OCI-LY7 (cell line): ENCODE measurements at regions not wholly inside any gene's neighbourhood (a gene's known extent, or its start where the extent isn't known, plus 50 kb on each side); places are given as distances from the start of the nearest gene placed in this dataset.
"Not testable (repeated sequence)": the region's sequence is repeated elsewhere in the genome, so short reads cannot be mapped to it uniquely, and the experiment has no call there.

Experiments
- BruUV-seq: library from RNA; stranded (reverse); fragments of 400-500 nt; replicated peaks from 2 replicates; lab custom pipeline; 2021; lab: Mats Ljungman, UMichigan
- CTCF ChIA-PET: fragments of 300-600 bp; sonication (Branson Sonifier 250); formaldehyde crosslinking; loops from one replicate; lab custom pipeline; 2022; ENCODE audit warnings: antibody characterized with exemption; ENCODE audit not compliant: unreplicated experiment; lab: Charles Lee
- POLR2A ChIA-PET: fragments of 300-600 bp; sonication (Branson Sonifier 250); formaldehyde crosslinking; loops from one replicate; lab custom pipeline; 2022; ENCODE audit warnings: antibody characterized with exemption; lab: Charles Lee
- DNase-seq: peaks from one replicate; pipeline ENCODE4 v3.0.0-alpha.2; 2015; ENCODE audit warnings: low spot score
- H2AFZ ChIP-seq: fragments of 200-600 bp; sonication (generic), shearing (Covaris generic); 2 replicates; pipeline ENCODE4 v1.6.1; 2014; ENCODE audit warnings: mild to moderate bottlenecking, antibody characterized with exemption, low read length, moderate library complexity
- H3K27ac ChIP-seq: fragments of 200-600 bp; sonication (generic); 2 replicates; pipeline ENCODE4 v1.5.1; 2014; ENCODE audit warnings: mixed run types, low read depth, mild to moderate bottlenecking, moderate library complexity, low read length, inconsistent platforms; ENCODE audit not compliant: poor library complexity, severe bottlenecking
- H3K36me3 ChIP-seq: fragments of 200-600 bp; sonication (generic); 2 replicates; pipeline ENCODE4 v1.6.1; 2014; ENCODE audit warnings: mild to moderate bottlenecking, antibody characterized with exemption, low read length, moderate library complexity, mixed read lengths; ENCODE audit not compliant: insufficient read depth
- H3K4me1 ChIP-seq: fragments of 200-600 bp; sonication (generic); 2 replicates; pipeline ENCODE4 v1.5.1; 2014; ENCODE audit warnings: mild to moderate bottlenecking, low read length; ENCODE audit not compliant: insufficient read depth, poor library complexity, severe bottlenecking
- H3K4me2 ChIP-seq: fragments of 200-600 bp; sonication (generic); 2 replicates; pipeline ENCODE4 v1.6.1; 2014; ENCODE audit warnings: mild to moderate bottlenecking, low read length
- H3K4me3 ChIP-seq: fragments of 200-600 bp; sonication (generic); 2 replicates; pipeline ENCODE4 v1.5.1; 2014; ENCODE audit warnings: mild to moderate bottlenecking, low read depth, low read length; ENCODE audit not compliant: poor library complexity, severe bottlenecking
- H3K79me2 ChIP-seq: fragments of 200-600 bp; sonication (generic); 2 replicates; pipeline ENCODE4 v1.6.1; 2016; ENCODE audit warnings: low read depth, mild to moderate bottlenecking, low read length, moderate library complexity, mixed read lengths; ENCODE audit not compliant: insufficient read depth
- H3K9me2 ChIP-seq: fragments of 200-600 bp; sonication (generic); 2 replicates; pipeline ENCODE4 v1.6.1; 2016; ENCODE audit warnings: mild to moderate bottlenecking, low read length, mixed read lengths; ENCODE audit not compliant: insufficient read depth
- H3K9me3 ChIP-seq: fragments of 200-600 bp; sonication (generic); 2 replicates; pipeline ENCODE4 v1.6.1; 2014; ENCODE audit warnings: mild to moderate bottlenecking, mixed run types, low read length, mixed read lengths
- H4K20me1 ChIP-seq: fragments of 200-600 bp; sonication (generic); 2 replicates; pipeline ENCODE4 v1.6.1; 2014; ENCODE audit warnings: mild to moderate bottlenecking, antibody characterized with exemption, low read length, moderate library complexity, mixed read lengths; ENCODE audit not compliant: insufficient read depth
- EZH2phosphoT487 ChIP-seq: fragments of 200-600 bp; sonication (generic); IDR thresholded peaks from 2 replicates; pipeline ENCODE4 v1.6.1; 2018; ENCODE audit warnings: low read depth, borderline replicate concordance, mild to moderate bottlenecking, mixed run types, antibody characterized with exemption, low read length, moderate library complexity, mixed read lengths
- intact Hi-C: fragments of 100-400 bp; cut with micrococcal nuclease; formaldehyde crosslinking; loops from one replicate; pipeline ENCODE4 v1.10.0; 2022; ENCODE audit not compliant: unreplicated experiment
- TF ChIP-seq, protein P1 (sequence below): fragments of 200-600 bp; sonication (generic); conservative IDR thresholded peaks from 2 replicates; pipeline ENCODE4 v1.5.1; 2014; ENCODE audit warnings: mild to moderate bottlenecking, antibody characterized with exemption, low read length, moderate library complexity, mixed read lengths

DNA sequence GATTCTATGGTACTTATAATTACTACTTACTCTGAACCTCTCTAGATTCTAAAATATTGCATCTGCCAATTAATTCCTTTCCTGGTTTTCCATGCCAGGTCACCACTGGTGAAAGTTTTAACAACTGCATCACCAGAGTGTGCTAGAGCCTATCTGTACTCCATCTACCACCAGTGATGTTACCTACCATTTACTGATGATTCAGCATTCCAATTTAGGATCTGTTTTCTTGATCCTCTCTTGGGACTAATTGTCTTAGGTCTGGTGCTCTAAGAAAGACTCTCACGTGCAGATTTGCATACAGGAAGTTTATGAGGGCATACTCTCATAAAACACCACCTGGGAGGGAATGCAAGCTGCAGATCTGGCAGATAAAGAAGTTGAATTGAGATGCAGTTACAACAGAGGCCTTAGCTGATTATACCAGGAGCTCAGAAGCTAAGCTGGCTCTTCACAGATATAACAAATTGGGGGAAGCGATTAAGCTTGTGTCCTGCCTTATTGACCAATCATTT lies 347.6 kb upstream of the VRK2 start:
- H3K9me3 ChIP-seq = no peaks in the 10 kb centered on the region
- TF ChIP-seq, protein P1, sequence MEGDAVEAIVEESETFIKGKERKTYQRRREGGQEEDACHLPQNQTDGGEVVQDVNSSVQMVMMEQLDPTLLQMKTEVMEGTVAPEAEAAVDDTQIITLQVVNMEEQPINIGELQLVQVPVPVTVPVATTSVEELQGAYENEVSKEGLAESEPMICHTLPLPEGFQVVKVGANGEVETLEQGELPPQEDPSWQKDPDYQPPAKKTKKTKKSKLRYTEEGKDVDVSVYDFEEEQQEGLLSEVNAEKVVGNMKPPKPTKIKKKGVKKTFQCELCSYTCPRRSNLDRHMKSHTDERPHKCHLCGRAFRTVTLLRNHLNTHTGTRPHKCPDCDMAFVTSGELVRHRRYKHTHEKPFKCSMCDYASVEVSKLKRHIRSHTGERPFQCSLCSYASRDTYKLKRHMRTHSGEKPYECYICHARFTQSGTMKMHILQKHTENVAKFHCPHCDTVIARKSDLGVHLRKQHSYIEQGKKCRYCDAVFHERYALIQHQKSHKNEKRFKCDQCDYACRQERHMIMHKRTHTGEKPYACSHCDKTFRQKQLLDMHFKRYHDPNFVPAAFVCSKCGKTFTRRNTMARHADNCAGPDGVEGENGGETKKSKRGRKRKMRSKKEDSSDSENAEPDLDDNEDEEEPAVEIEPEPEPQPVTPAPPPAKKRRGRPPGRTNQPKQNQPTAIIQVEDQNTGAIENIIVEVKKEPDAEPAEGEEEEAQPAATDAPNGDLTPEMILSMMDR = no peak
- TF ChIP-seq EZH2phosphoT487 = no peak
- H3K79me2 ChIP-seq = no peaks in the 10 kb centered on the region
- H3K4me1 ChIP-seq = peaks cover 8% of the 10 kb centered on the region
- ChIA-PET POLR2A (interaction anchor here (0.7 kb wide), 1 partner anchor 1820 kb away, joined by 3 read pairs; no protein-coding TSS in a partner anchor), CTCF (no interaction called here)
- H4K20me1 ChIP-seq = no peaks in the 10 kb centered on the region
- no peaks in the 10 kb centered on the region for H3K36me3 ChIP-seq
- no TSS peak for BruUV-seq
- no peak overlapping the region for H3K27ac ChIP-seq
- no peaks in the 10 kb centered on the region for H3K9me2 ChIP-seq
- intact Hi-C loops = no loop called here
- peak; percentile 24 for DNase-seq
- H3K4me3 ChIP-seq = no peak overlapping the region
- no peak overlapping the region for H3K4me2 ChIP-seq
- H2AFZ ChIP-seq = no peak overlapping the region

DNA sequence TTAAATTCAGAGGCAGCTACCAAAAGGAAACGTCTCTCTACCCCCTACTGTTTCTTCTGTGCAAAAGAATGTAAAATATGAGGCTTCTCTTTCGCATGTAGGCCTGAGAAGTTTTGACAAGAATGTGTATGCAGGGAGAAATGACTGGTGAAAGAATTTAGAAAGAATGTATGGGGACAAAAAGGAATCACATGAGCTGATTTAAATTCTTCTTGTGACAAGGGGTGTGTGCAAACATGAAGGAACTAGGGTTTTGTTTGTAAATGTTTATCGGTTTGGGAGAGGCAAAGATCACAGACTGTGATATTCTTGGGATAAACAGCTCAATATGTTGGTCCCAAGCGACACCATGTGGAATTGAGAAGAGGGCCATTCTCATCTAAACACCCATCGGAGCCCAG lies 345.2 kb upstream of the VRK2 start:
- no peak for DNase-seq
- H3K9me3 ChIP-seq = no peaks in the 10 kb centered on the region
- no TSS peak for BruUV-seq
- no peak overlapping the region for H3K4me2 ChIP-seq
- H3K27ac ChIP-seq = no peak overlapping the region
- ChIA-PET CTCF (no interaction called here), POLR2A (interaction anchor here (0.6 kb wide), 1 partner anchor 54 kb away, joined by 3 read pairs; no protein-coding TSS in a partner anchor)
- H4K20me1 ChIP-seq = no peaks in the 10 kb centered on the region
- H3K4me3 ChIP-seq = no peak overlapping the region
- peaks cover 8% of the 10 kb centered on the region for H3K4me1 ChIP-seq
- no peaks in the 10 kb centered on the region for H3K79me2 ChIP-seq
- intact Hi-C loops = no loop called here
- no peaks in the 10 kb centered on the region for H3K36me3 ChIP-seq
- no peaks in the 10 kb centered on the region for H3K9me2 ChIP-seq
- no peak overlapping the region for H2AFZ ChIP-seq
- TF ChIP-seq EZH2phosphoT487 = no peak
- TF ChIP-seq, protein P1 = no peak

DNA sequence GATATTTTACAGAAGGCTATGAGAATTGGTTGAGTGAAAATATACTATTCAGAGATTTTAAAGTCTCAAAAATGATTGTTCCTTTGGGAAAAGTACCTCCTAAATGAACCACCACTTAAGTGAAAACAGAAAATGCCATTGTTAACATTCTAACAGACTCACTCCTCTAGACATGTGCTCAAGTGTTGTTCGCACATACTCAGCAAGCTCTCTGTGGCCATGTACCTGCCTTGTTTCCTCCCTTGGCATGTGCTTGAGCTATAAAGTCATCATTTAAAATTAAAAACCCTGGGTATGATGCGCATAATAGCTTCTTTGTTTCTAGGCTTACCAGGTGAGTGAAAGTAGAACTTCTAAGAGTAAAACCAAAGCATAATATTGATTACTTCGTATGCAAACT lies 343.2 kb upstream of the VRK2 start:
- no peaks in the 10 kb centered on the region for H3K36me3 ChIP-seq
- H3K9me2 ChIP-seq = no peaks in the 10 kb centered on the region
- no peak overlapping the region for H3K4me3 ChIP-seq
- no peak for DNase-seq
- TF ChIP-seq EZH2phosphoT487 = no peak
- TF ChIP-seq, protein P1 = no peak
- H3K27ac ChIP-seq = no peak overlapping the region
- no peaks in the 10 kb centered on the region for H4K20me1 ChIP-seq
- H3K4me1 ChIP-seq = peaks cover 8% of the 10 kb centered on the region
- ChIA-PET POLR2A (interaction anchor here (0.6 kb wide), 1 partner anchor 723 kb away, joined by 3 read pairs; no protein-coding TSS in a partner anchor), CTCF (no interaction called here)
- BruUV-seq = no TSS peak
- H3K4me2 ChIP-seq = no peak overlapping the region
- H3K9me3 ChIP-seq = no peaks in the 10 kb centered on the region
- H2AFZ ChIP-seq = no peak overlapping the region
- intact Hi-C loops = no loop called here
- no peaks in the 10 kb centered on the region for H3K79me2 ChIP-seq

DNA sequence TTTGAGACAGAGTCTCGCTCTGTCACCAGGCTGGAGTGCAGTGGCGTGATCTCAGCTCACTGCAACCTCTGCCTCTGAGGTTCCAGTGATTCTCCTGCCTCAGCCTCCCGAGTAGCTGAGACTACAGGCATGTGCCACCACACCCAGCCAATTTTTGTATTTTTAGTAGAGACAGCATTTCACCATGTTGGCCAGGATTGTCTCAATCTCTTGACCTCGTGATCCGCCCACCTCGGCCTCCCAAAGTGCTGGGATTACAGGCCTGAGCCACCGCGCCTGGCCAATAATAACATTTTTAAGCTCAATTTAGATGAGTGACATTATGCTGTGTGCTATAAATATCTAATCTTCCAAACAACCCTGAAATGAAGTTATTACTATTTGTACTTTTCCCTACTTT lies 338.8 kb upstream of the VRK2 start:
- H3K4me2 ChIP-seq, H3K27ac ChIP-seq, BruUV-seq, H2AFZ ChIP-seq, H4K20me1 ChIP-seq, H3K79me2 ChIP-seq, POLR2A ChIA-PET, H3K9me3 ChIP-seq, H3K4me1 ChIP-seq, DNase-seq, CTCF ChIA-PET, H3K36me3 ChIP-seq, intact Hi-C loops, H3K4me3 ChIP-seq, H3K9me2 ChIP-seq: not testable (repeated sequence)
